Ovary (tissue), 7 donors: ENCODE measurements at regions not wholly inside any gene's neighbourhood (a gene's known extent, or its start where the extent isn't known, plus 50 kb on each side); places are given as distances from the start of the nearest gene placed in this dataset.

Experiments used
- DNase-seq, 5 donors: peaks; one replicate each; pipeline ENCODE4 v3.0.0-alpha.2; 2019 to 2020
- H3K27ac ChIP-seq, 2 donors: fragments of 200-600 bp; one replicate each; pipeline versions ENCODE4 v1.5.1 to v1.8.0; 2019 to 2022
- H3K27me3 ChIP-seq: fragments of 200-600 bp; one replicate; pipeline ENCODE4 v1.8.0; 2022
- H3K36me3 ChIP-seq: fragments of 200-600 bp; sonication (generic); one replicate; pipeline ENCODE4 v1.5.1; 2019
- H3K4me1 ChIP-seq: one replicate; pipeline ENCODE4 v1.8.1; 2013; ENCODE audit warnings: mild to moderate bottlenecking, moderate library complexity; ENCODE audit not compliant: insufficient read depth
- H3K4me3 ChIP-seq: fragments of 200-600 bp; sonication (generic); one replicate; pipeline ENCODE4 v1.5.1; 2017
- H3K9me3 ChIP-seq, 2 donors: fragments of 200-600 bp in 1 of 2; sonication (generic) in 1 of 2; one replicate each; pipeline versions ENCODE4 v1.5.1 to v1.8.1; 2013 to 2019; ENCODE audit warnings: mild to moderate bottlenecking in 1 of 2, moderate library complexity in 1 of 2
- CTCF ChIP-seq, 3 donors: fragments of 450-650 bp in 2 of 3; fragments of 200-600 bp in 1 of 3; IDR thresholded peaks; one replicate each; pipeline versions ENCODE4 v1.5.1 to v1.8.0; 2016 to 2022; ENCODE audit warnings: antibody characterized with exemption in 3 of 3, mild to moderate bottlenecking in 1 of 3
- EP300 ChIP-seq: sonication (generic); formaldehyde crosslinking; IDR thresholded peaks from one replicate; pipeline ENCODE4 v1.6.1; 2017; ENCODE audit warnings: antibody characterized with exemption
- POLR2A ChIP-seq: fragments of 450-650 bp; IDR thresholded peaks from one replicate; pipeline ENCODE4 v1.6.1; 2017; ENCODE audit warnings: antibody characterized with exemption, mild to moderate bottlenecking, moderate library complexity
- WGBS, 3 donors: extraction: QIAGEN DNeasy Blood & Tissue Kit in 1 of 3; methylation state at CpG; one replicate each; pipeline versions ENCODE4 v1.1.5 to v1.1.7; 2013 to 2017; 5-methylcytosine and 5-hydroxymethylcytosine counted together
- intact Hi-C, 4 donors: fragments of 100-400 bp; cut with DNase I; formaldehyde crosslinking; loops; one replicate each; pipeline versions ENCODE4 v1.11.0 to v1.15.1; 2022 to 2023
- donor health status: DM: no; HTN: no; CAD: no; lungs with moderate emphysema.
- donor health status: DM: no; HTN: no; CAD: no.
- donor health status: Bipolar disorder and iron deficiency.
- donor health status: DM: no; HTN: no; CAD: no.
- donor health status: DM: yes; HTN: yes; CAD: no.

- Histone ChIP-seq H3K4me3 (no peak overlapping the region), H3K9me3 (no peaks in the 10 kb centered on the region), H3K27ac (no peak overlapping the region), H3K4me1 (no peaks in the 10 kb centered on the region), H3K36me3 (no peaks in the 10 kb centered on the region), H3K27me3 (no peaks in the 10 kb centered on the region)
- no peak for DNase-seq
- 90 to 93% (median 93%) methylated on average over 3 of the region's 3 CpGs for WGBS, 3 donors
- TF ChIP-seq EP300 (no peak), POLR2A (no peak), CTCF (IDR thresholded peaks at IDR 0.05) (no peak)
- intact Hi-C loops = no loop called here
Measured at GRCh38 chr11:25953006-25953405, 378.9 kb upstream of the ANO3 start.

GRCh38 chr11:25958045-25958444 lies 373.9 kb upstream of the ANO3 start:
- Histone ChIP-seq H3K27ac (no peak overlapping the region), H3K9me3 (no peaks in the 10 kb centered on the region), H3K27me3 (no peaks in the 10 kb centered on the region), H3K36me3 (no peaks in the 10 kb centered on the region), H3K4me1 (no peaks in the 10 kb centered on the region), H3K4me3 (no peak overlapping the region)
- TF ChIP-seq CTCF (IDR thresholded peaks at IDR 0.05) = no peak
- no peak for TF ChIP-seq POLR2A
- TF ChIP-seq EP300 = no peak
- intact Hi-C loops = no loop called here
- 50 to 66% (median 60%) methylated on average over 4 of the region's 4 CpGs for WGBS, 3 donors
- no peak for DNase-seq

GRCh38 chr11:25961539-25961938 lies 370.4 kb upstream of the ANO3 start:
- no peak for DNase-seq
- Histone ChIP-seq H3K36me3 (no peaks in the 10 kb centered on the region), H3K27me3 (no peaks in the 10 kb centered on the region), H3K4me3 (no peak overlapping the region), H3K9me3 (no peaks in the 10 kb centered on the region), H3K4me1 (no peaks in the 10 kb centered on the region), H3K27ac (no peak overlapping the region)
- WGBS, 3 donors = 23 to 28% (median 25%) methylated on average over 4 of the region's 4 CpGs
- TF ChIP-seq CTCF (IDR thresholded peaks at IDR 0.05) = no peak
- intact Hi-C loops = no loop called here

GRCh38 chr11:25970726-25971508 lies 361.0 kb upstream of the ANO3 start:
- H3K27ac ChIP-seq = no peak overlapping the region
- no peaks in the 10 kb centered on the region for H3K36me3 ChIP-seq
- no peak for DNase-seq
- no peak for TF ChIP-seq POLR2A
- no peak for TF ChIP-seq CTCF (IDR thresholded peaks at IDR 0.05)
- no peak for TF ChIP-seq EP300
- no peak overlapping the region for H3K4me3 ChIP-seq
- WGBS, 3 donors = 72 to 85% (median 82%) methylated on average over 2 of the region's 2 CpGs
- H3K9me3 ChIP-seq = no peaks in the 10 kb centered on the region
- intact Hi-C loops = no loop called here
- no peaks in the 10 kb centered on the region for H3K27me3 ChIP-seq
- H3K4me1 ChIP-seq = no peaks in the 10 kb centered on the region
